CD14-positive monocyte (primary cell): ENCODE measurements at regions not wholly inside any gene's neighbourhood (a gene's known extent, or its start where the extent isn't known, plus 50 kb on each side); places are given as distances from the start of the nearest gene placed in this dataset.

Experiments
- DNase-seq, 3 donors: peaks; one replicate each; pipeline ENCODE4 v3.0.0-alpha.2; 2011 to 2022
- H2AFZ ChIP-seq: 2 replicates; pipeline ENCODE4 v1.6.0; 2012; ENCODE audit warnings: mild to moderate bottlenecking, low read depth, low read length, inconsistent platforms; ENCODE audit not compliant: insufficient read depth, poor library complexity, severe bottlenecking
- H3K27ac ChIP-seq, 2 donors: 1 replicate in 1 of 2; 2 replicates in 1 of 2; pipeline ENCODE4 v1.5.1; 2012 to 2013; ENCODE audit warnings: low read length in 2 of 2, control low read depth in 1 of 2, inconsistent platforms in 1 of 2, low read depth in 1 of 2, mild to moderate bottlenecking in 1 of 2
- H3K27me3 ChIP-seq, 2 donors: one replicate each; pipeline versions ENCODE4 v1.6.0 to v1.6.1; 2011 to 2013; ENCODE audit warnings: low read length in 2 of 2; ENCODE audit not compliant: control insufficient read depth in 2 of 2, insufficient read depth in 2 of 2
- H3K36me3 ChIP-seq, 2 donors: replicated peaks in 1 of 2; 1 replicate in 1 of 2; 2 replicates in 1 of 2; pipeline versions ENCODE4 v1.5.1 to v1.6.1; 2012 to 2013; ENCODE audit warnings: low read length in 2 of 2, control low read depth in 1 of 2, inconsistent platforms in 1 of 2, mild to moderate bottlenecking in 1 of 2; ENCODE audit not compliant: insufficient read depth in 2 of 2, control insufficient read depth in 1 of 2
- H3K4me1 ChIP-seq, 2 donors: 1 replicate in 1 of 2; 2 replicates in 1 of 2; pipeline versions ENCODE4 v1.5.1 to v1.6.1; 2012 to 2013; ENCODE audit warnings: low read length in 2 of 2, control low read depth in 1 of 2, inconsistent platforms in 1 of 2, mild to moderate bottlenecking in 1 of 2, moderate library complexity in 1 of 2; ENCODE audit not compliant: insufficient read depth in 2 of 2, control insufficient read depth in 1 of 2
- H3K4me2 ChIP-seq: replicated peaks from 2 replicates; pipeline ENCODE3; 2012; ENCODE audit warnings: low read length, moderate library complexity, mild to moderate bottlenecking; ENCODE audit not compliant: poor library complexity, severe bottlenecking; ENCODE audit errors: extremely low read depth
- H3K4me3 ChIP-seq, 3 experiments: fragments of 200-600 bp in 1 of 3; sonication (generic) in 1 of 3; replicated peaks in 1 of 3; 1 replicate in 2 of 3; 2 replicates in 1 of 3; pipeline ENCODE4 v1.5.1; 2011 to 2013; ENCODE audit warnings: low read length in 3 of 3, mild to moderate bottlenecking in 3 of 3, control low read depth in 2 of 3, low read depth in 2 of 3, inconsistent platforms in 1 of 3, moderate library complexity in 1 of 3
- H3K79me2 ChIP-seq: 2 replicates; pipeline ENCODE4 v1.6.0; 2012; ENCODE audit warnings: mild to moderate bottlenecking, control low read depth, inconsistent platforms, low read length, moderate library complexity; ENCODE audit not compliant: insufficient read depth
- H3K9ac ChIP-seq: 2 replicates; pipeline ENCODE4 v1.6.0; 2017; ENCODE audit warnings: low read length, mild to moderate bottlenecking; ENCODE audit not compliant: insufficient read depth, poor library complexity, severe bottlenecking
- H3K9me3 ChIP-seq, 2 donors: replicated peaks in 1 of 2; 1 replicate in 1 of 2; 2 replicates in 1 of 2; pipeline versions ENCODE4 v1.5.1 to v1.6.1; 2012 to 2013; ENCODE audit warnings: low read length in 2 of 2, control low read depth in 1 of 2; ENCODE audit not compliant: control insufficient read depth in 1 of 2, insufficient read depth in 1 of 2
- H4K20me1 ChIP-seq: 2 replicates; pipeline ENCODE4 v1.6.0; 2012; ENCODE audit warnings: mild to moderate bottlenecking, low read length, control low read depth, moderate library complexity; ENCODE audit not compliant: insufficient read depth
- H3K27ac Mint-ChIP-seq, 7 donors: one replicate each; pipeline ENCODE4 v1.8.0; 2020; ENCODE audit warnings: mild to moderate bottlenecking in 7 of 7, mixed read lengths in 7 of 7, moderate library complexity in 6 of 7, inconsistent platforms in 2 of 7
- H3K27me3 Mint-ChIP-seq, 3 donors: one replicate each; pipeline ENCODE4 v1.8.0; 2021 to 2022; ENCODE audit warnings: low read depth in 3 of 3, mild to moderate bottlenecking in 3 of 3, mixed read lengths in 3 of 3, moderate library complexity in 3 of 3, inconsistent platforms in 1 of 3
- H3K36me3 Mint-ChIP-seq, 2 donors: one replicate each; pipeline ENCODE4 v1.8.0; 2020; ENCODE audit warnings: mixed read lengths in 2 of 2, inconsistent platforms in 1 of 2, mild to moderate bottlenecking in 1 of 2
- H3K4me1 Mint-ChIP-seq: one replicate; pipeline ENCODE4 v1.8.0; 2020; ENCODE audit warnings: mild to moderate bottlenecking, mixed read lengths
- H3K4me3 Mint-ChIP-seq, 2 donors: one replicate each; pipeline ENCODE4 v1.8.0; 2020; ENCODE audit warnings: mild to moderate bottlenecking in 2 of 2, mixed read lengths in 2 of 2, moderate library complexity in 1 of 2
- H3K9me3 Mint-ChIP-seq, 7 donors: one replicate each; pipeline ENCODE4 v1.8.0; 2020 to 2022; ENCODE audit warnings: mixed read lengths in 7 of 7, mild to moderate bottlenecking in 6 of 7, moderate library complexity in 6 of 7, inconsistent platforms in 2 of 7
- WGBS: methylation state at CpG from one replicate; pipeline ENCODE4 v1.1.5; 2013; ENCODE audit warnings: missing lambda C conversion rate; ENCODE audit not compliant: insufficient coverage; 5-methylcytosine and 5-hydroxymethylcytosine counted together
- intact Hi-C, 2 donors: fragments of 100-400 bp; cut with micrococcal nuclease; formaldehyde crosslinking; loops; one replicate each; pipeline versions ENCODE4 v1.15.0 to v1.15.1; 2023
- TF ChIP-seq, protein P1 (sequence below): fragments of 200-600 bp; IDR thresholded peaks from one replicate; pipeline ENCODE4 v1.8.0; 2022; ENCODE audit warnings: antibody characterized with exemption, mild to moderate bottlenecking

DNA sequence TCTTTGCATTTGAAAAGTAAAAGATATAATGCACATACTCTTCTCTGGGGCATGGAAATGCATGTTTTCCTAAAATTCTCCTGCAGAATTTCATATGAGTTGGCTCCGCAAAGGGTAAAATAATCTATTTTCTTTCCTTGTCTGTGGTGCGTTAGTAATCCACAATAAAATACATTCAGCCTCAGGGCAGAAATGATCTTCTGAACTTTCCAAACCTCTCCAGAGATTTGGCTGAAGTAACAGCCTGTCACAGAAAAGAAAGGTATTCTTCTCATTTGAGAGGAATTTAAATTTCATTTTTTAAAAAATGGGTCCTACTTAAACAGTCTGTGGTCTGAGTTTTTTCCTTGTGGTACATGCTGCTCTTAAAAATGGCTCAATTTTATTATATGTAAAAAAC lies 182.7 kb upstream of the DCBLD2 start:
- TF ChIP-seq, protein P1, sequence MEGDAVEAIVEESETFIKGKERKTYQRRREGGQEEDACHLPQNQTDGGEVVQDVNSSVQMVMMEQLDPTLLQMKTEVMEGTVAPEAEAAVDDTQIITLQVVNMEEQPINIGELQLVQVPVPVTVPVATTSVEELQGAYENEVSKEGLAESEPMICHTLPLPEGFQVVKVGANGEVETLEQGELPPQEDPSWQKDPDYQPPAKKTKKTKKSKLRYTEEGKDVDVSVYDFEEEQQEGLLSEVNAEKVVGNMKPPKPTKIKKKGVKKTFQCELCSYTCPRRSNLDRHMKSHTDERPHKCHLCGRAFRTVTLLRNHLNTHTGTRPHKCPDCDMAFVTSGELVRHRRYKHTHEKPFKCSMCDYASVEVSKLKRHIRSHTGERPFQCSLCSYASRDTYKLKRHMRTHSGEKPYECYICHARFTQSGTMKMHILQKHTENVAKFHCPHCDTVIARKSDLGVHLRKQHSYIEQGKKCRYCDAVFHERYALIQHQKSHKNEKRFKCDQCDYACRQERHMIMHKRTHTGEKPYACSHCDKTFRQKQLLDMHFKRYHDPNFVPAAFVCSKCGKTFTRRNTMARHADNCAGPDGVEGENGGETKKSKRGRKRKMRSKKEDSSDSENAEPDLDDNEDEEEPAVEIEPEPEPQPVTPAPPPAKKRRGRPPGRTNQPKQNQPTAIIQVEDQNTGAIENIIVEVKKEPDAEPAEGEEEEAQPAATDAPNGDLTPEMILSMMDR, result no peak
- Histone ChIP-seq H4K20me1 (no peaks in the 10 kb centered on the region), H3K36me3 (no peaks in the 10 kb centered on the region), H3K4me1 (no peaks in the 10 kb centered on the region), H3K27ac (no peak overlapping the region), H3K4me3 (no peak overlapping the region), H3K79me2 (no peaks in the 10 kb centered on the region), H3K4me2 (no peak overlapping the region), H2AFZ (no peak overlapping the region), H3K9me3 (no peaks in the 10 kb centered on the region), H3K27me3 (no peaks in the 10 kb centered on the region), H3K9ac (no peak overlapping the region)
- DNase-seq, result no peak
- 100% methylated on average over 1 of the region's 2 CpGs for WGBS
- peaks cover 0 to 2% (median 0%) of the 10 kb centered on the region in 7 donors for H3K9me3 Mint-ChIP-seq
- H3K27ac Mint-ChIP-seq, result no peak overlapping the region
- no peaks in the 10 kb centered on the region for H3K36me3 Mint-ChIP-seq
- intact Hi-C loops, result no loop called here
- H3K4me1 Mint-ChIP-seq, result no peaks in the 10 kb centered on the region
- peaks cover 0 to 3% (median 2%) of the 10 kb centered on the region in 3 donors for H3K27me3 Mint-ChIP-seq
- no peak overlapping the region for H3K4me3 Mint-ChIP-seq

DNA sequence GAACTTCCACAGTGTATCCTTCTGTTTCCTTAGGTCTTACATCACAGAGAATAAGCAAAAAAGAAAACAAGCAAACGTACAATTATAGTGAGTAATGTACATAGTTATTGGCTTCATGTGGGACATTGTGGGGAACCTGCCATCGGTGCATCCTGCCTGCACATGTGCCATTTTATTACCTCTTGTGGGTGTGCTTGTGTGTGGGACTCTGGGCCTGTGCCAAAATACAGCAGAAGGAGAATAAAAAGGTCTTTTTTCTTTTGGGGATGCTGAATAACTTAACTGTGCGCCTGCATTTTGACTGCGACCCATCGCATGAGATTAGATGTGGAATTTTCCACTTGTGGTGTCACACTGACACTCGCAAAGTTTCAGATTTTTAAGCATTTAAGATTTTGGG lies 169.6 kb upstream of the DCBLD2 start:
- Histone ChIP-seq H2AFZ (no peak overlapping the region), H3K9me3 (no peaks in the 10 kb centered on the region), H3K27ac (no peak overlapping the region), H3K4me2 (no peak overlapping the region), H3K9ac (no peak overlapping the region), H3K79me2 (no peaks in the 10 kb centered on the region), H3K36me3 (no peaks in the 10 kb centered on the region), H3K27me3 (no peaks in the 10 kb centered on the region), H3K4me3 (no peak overlapping the region), H4K20me1 (no peaks in the 10 kb centered on the region), H3K4me1 (no peaks in the 10 kb centered on the region)
- H3K27ac Mint-ChIP-seq, result no peak overlapping the region
- 100% methylated on average over 2 of the region's 6 CpGs for WGBS
- H3K27me3 Mint-ChIP-seq, result no peaks in the 10 kb centered on the region
- H3K4me3 Mint-ChIP-seq, result no peak overlapping the region
- intact Hi-C loops, result no loop called here
- no peaks in the 10 kb centered on the region for H3K36me3 Mint-ChIP-seq
- H3K4me1 Mint-ChIP-seq, result no peaks in the 10 kb centered on the region
- peaks cover 0 to 11% (median 4%) of the 10 kb centered on the region in 7 donors for H3K9me3 Mint-ChIP-seq
- no peak for DNase-seq
- TF ChIP-seq, protein P1, result no peak
